DMS153 treated with DMSO at 0.1 percent for 48 hours (cell line): ENCODE measurements at regions not wholly inside any gene's neighbourhood (a gene's known extent, or its start where the extent isn't known, plus 50 kb on each side); places are given as distances from the start of the nearest gene placed in this dataset.

ENCODE experiments used
- DNase-seq: peaks from one replicate; lab custom pipeline; 2025; ENCODE audit not compliant: unreplicated experiment; lab: John Stamatoyannopoulos, UW

GRCh38 chr6:56005426-56005825 lies 130.0 kb upstream of the BMP5 start:
- no peak for DNase-seq

- DNase-seq = no peak
Observed at GRCh38 chr6:56004426-56004825, 129.0 kb upstream of the BMP5 start.

- no peak for DNase-seq
Observed at GRCh38 chr6:56003616-56004015, 128.2 kb upstream of the BMP5 start.

GRCh38 chr6:56002336-56002735 lies 126.9 kb upstream of the BMP5 start:
- no peak for DNase-seq

GRCh38 chr6:55998576-55998975 lies 123.2 kb upstream of the BMP5 start:
- DNase-seq = no peak

GRCh38 chr6:55997223-55997874 lies 122.0 kb upstream of the BMP5 start:
- no peak for DNase-seq

GRCh38 chr6:55994531-55994930 lies 119.1 kb upstream of the BMP5 start:
- no peak for DNase-seq

- DNase-seq = no peak
Observed at GRCh38 chr6:55993418-55993817, 118.0 kb upstream of the BMP5 start.

GRCh38 chr6:55992546-55992945 lies 117.2 kb upstream of the BMP5 start:
- DNase-seq = no peak

GRCh38 chr6:55985309-55985708 lies 109.9 kb upstream of the BMP5 start:
- DNase-seq = no peak

GRCh38 chr6:55983861-55984260 lies 108.5 kb upstream of the BMP5 start:
- no peak for DNase-seq

GRCh38 chr6:55981660-55982059 lies 106.3 kb upstream of the BMP5 start:
- DNase-seq = no peak

- peak; percentile 27 for DNase-seq
Observed at GRCh38 chr6:55980627-55981211, 105.3 kb upstream of the BMP5 start.

- no peak for DNase-seq
Observed at GRCh38 chr6:55979526-55979925, 104.1 kb upstream of the BMP5 start.

GRCh38 chr6:55977959-55978665 lies 102.7 kb upstream of the BMP5 start:
- no peak for DNase-seq

GRCh38 chr6:55974688-55975087 lies 99.3 kb upstream of the BMP5 start:
- no peak for DNase-seq

- no peak for DNase-seq
Observed at GRCh38 chr6:55972091-55972490, 96.7 kb upstream of the BMP5 start.

- no peak for DNase-seq
Observed at GRCh38 chr6:55969526-55969925, 94.1 kb upstream of the BMP5 start.

GRCh38 chr6:55968926-55969325 lies 93.5 kb upstream of the BMP5 start:
- DNase-seq = no peak

GRCh38 chr6:55964136-55964535 lies 88.7 kb upstream of the BMP5 start:
- no peak for DNase-seq

GRCh38 chr6:55963301-55963700 lies 87.9 kb upstream of the BMP5 start:
- no peak for DNase-seq

GRCh38 chr6:55960344-55960743 lies 85.0 kb upstream of the BMP5 start:
- DNase-seq = no peak
